KMS-11 (cell line): ENCODE measurements at regions not wholly inside any gene's neighbourhood (a gene's known extent, or its start where the extent isn't known, plus 50 kb on each side); places are given as distances from the start of the nearest gene placed in this dataset.

Source experiments
- H2AFZ ChIP-seq: fragments of 200-600 bp; sonication (generic); 2 replicates; pipeline ENCODE4 v1.6.1; 2016; ENCODE audit warnings: antibody characterized with exemption, mixed run types, low read depth
- H3K27ac ChIP-seq: fragments of 200-600 bp; sonication (generic); 2 replicates; pipeline ENCODE4 v1.6.1; 2016; ENCODE audit warnings: mild to moderate bottlenecking, mixed run types
- H3K27me3 ChIP-seq: fragments of 200-600 bp; sonication (generic); 2 replicates; pipeline ENCODE4 v1.6.1; 2017; ENCODE audit warnings: mild to moderate bottlenecking, low read depth, mixed run types, moderate library complexity; ENCODE audit not compliant: insufficient read depth
- H3K36me3 ChIP-seq: fragments of 200-600 bp; sonication (generic); 2 replicates; pipeline ENCODE4 v1.6.1; 2017; ENCODE audit warnings: mild to moderate bottlenecking, mixed run types; ENCODE audit not compliant: insufficient read depth
- H3K4me1 ChIP-seq: fragments of 200-600 bp; sonication (generic); 2 replicates; pipeline ENCODE4 v1.6.1; 2016; ENCODE audit warnings: mild to moderate bottlenecking, low read depth, mixed run types; ENCODE audit not compliant: poor library complexity, severe bottlenecking
- H3K4me2 ChIP-seq: fragments of 200-600 bp; sonication (generic); 2 replicates; pipeline ENCODE4 v1.7.0; 2016; ENCODE audit warnings: mild to moderate bottlenecking, mixed run types
- H3K4me3 ChIP-seq: fragments of 200-600 bp; sonication (generic); IDR thresholded peaks from 2 replicates; pipeline ENCODE4 v1.6.1; 2017; ENCODE audit warnings: low read depth, low read length, mixed read lengths; ENCODE audit not compliant: insufficient read depth
- H3K79me2 ChIP-seq: fragments of 200-600 bp; sonication (generic); 2 replicates; pipeline ENCODE4 v1.6.1; 2016; ENCODE audit warnings: low read depth, mixed run types; ENCODE audit not compliant: insufficient read depth
- H3K9ac ChIP-seq: fragments of 200-600 bp; sonication (generic); 2 replicates; pipeline ENCODE4 v1.6.1; 2016; ENCODE audit warnings: mild to moderate bottlenecking, mixed run types
- H4K20me1 ChIP-seq: fragments of 200-600 bp; sonication (generic); 2 replicates; pipeline ENCODE4 v1.6.1; 2016; ENCODE audit warnings: mild to moderate bottlenecking, mixed run types; ENCODE audit not compliant: insufficient read depth
- TF ChIP-seq, protein P1 (sequence below): fragments of 200-600 bp; sonication (generic); conservative IDR thresholded peaks from 2 replicates; pipeline ENCODE4 v1.6.1; 2017; ENCODE audit warnings: low read depth, mild to moderate bottlenecking, antibody characterized with exemption, low read length, moderate library complexity, mixed read lengths

DNA sequence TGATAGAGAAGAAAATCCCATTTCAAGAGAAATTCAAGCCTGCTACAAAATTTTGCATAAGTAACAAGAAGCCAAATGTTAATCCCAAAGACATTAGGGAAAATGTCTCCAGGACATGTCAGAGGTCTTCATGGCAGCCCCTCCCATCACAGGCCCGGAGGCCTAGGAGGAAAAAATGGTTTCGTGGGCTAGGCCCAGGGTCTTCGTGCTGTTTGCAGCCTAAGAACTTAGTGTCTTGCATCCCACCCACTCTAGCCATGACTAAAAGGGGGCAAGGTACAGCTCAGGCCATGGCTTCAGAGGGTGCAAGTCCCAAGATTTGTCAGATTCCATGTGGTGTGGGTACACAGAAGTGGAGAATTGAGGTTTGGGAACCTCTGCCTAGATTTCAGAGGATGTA, 57.8 kb upstream of the TAPT1 start:
- Histone ChIP-seq H3K27me3 (no peaks in the 10 kb centered on the region), H3K9ac (no peak overlapping the region), H3K27ac (no peak overlapping the region), H3K4me3 (no peak overlapping the region), H3K36me3 (no peaks in the 10 kb centered on the region), H3K79me2 (no peaks in the 10 kb centered on the region), H4K20me1 (no peaks in the 10 kb centered on the region), H2AFZ (no peak overlapping the region), H3K4me2 (no peak overlapping the region), H3K4me1 (no peaks in the 10 kb centered on the region)
- TF ChIP-seq, protein P1, sequence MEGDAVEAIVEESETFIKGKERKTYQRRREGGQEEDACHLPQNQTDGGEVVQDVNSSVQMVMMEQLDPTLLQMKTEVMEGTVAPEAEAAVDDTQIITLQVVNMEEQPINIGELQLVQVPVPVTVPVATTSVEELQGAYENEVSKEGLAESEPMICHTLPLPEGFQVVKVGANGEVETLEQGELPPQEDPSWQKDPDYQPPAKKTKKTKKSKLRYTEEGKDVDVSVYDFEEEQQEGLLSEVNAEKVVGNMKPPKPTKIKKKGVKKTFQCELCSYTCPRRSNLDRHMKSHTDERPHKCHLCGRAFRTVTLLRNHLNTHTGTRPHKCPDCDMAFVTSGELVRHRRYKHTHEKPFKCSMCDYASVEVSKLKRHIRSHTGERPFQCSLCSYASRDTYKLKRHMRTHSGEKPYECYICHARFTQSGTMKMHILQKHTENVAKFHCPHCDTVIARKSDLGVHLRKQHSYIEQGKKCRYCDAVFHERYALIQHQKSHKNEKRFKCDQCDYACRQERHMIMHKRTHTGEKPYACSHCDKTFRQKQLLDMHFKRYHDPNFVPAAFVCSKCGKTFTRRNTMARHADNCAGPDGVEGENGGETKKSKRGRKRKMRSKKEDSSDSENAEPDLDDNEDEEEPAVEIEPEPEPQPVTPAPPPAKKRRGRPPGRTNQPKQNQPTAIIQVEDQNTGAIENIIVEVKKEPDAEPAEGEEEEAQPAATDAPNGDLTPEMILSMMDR: no peak

DNA sequence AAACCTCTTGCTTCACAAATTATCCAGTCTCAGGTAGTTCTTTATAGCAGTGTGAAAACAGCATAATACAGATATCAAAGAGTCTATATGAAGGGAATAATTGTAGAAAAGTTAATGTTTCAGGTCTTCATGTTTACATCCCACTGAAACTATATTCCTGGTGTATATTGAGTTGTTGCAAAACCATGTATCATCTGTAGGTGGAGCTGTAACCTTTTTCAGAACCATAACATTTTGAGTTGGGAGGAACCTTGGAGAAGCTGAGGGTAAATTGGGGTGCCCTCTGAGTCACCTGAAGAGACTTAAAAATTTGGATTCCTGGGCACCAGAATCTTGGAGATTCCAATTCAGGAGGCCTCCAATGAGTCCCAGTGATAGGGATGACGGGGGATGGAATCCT, 51.9 kb upstream of the TAPT1 start:
- TF ChIP-seq, protein P1: 0 out of 2 replicates have a peak, but pooled peaks have one; percentile 32
- Histone ChIP-seq H3K36me3 (no peaks in the 10 kb centered on the region), H3K4me3 (no peak overlapping the region), H3K9ac (no peak overlapping the region), H3K27me3 (no peaks in the 10 kb centered on the region), H3K79me2 (no peaks in the 10 kb centered on the region), H3K4me1 (no peaks in the 10 kb centered on the region), H2AFZ (no peak overlapping the region), H3K27ac (no peak overlapping the region), H3K4me2 (no peak overlapping the region), H4K20me1 (no peaks in the 10 kb centered on the region)
